ENCODE measurements at regions not wholly inside any gene's neighbourhood (a gene's known extent, or its start where the extent isn't known, plus 50 kb on each side); places are given as distances from the start of the nearest gene placed in this dataset.

GRCh38 chr1:194653385-194653784, 1467.0 kb upstream of the B3GALT2 start:
- no peak overlapping the region for H3K27ac ChIP-seq (ENCODE audit: low read depth, low read length)

More at GRCh38 chr1:194653385-194653784, 1467.0 kb upstream of the B3GALT2 start:
- intact Hi-C loops (cut with micrococcal nuclease), result no loop called here
- ChIA-PET POLR2A (no interaction called here), CTCF (no interaction called here), RAD21 (ENCODE audit: low non-redundant PET in 1 of 2, low total read pairs in 2 of 2, uncharacterized antibody in 2 of 2, unreplicated experiment in 2 of 2) (no interaction called here)
- Histone ChIP-seq H3K4me1 (ENCODE audit: control insufficient read depth in 1 of 2, insufficient read depth in 2 of 2, low read length in 2 of 2) (peaks cover 0 to 7% of the 10 kb centered on the region in 2 experiments; a peak in 3 of 4 replicates), H3K9ac (ENCODE audit: low read length) (no peak overlapping the region), H3K9me3 (ENCODE audit: control insufficient read depth in 1 of 2, insufficient read depth in 1 of 2, low read depth in 1 of 2, low read length in 2 of 2) (no peaks in the 10 kb centered on the region), H2AFZ (ENCODE audit: low read depth, low read length, poor library complexity, severe bottlenecking) (no peak overlapping the region), H3K4me2 (ENCODE audit: low read length) (no peak overlapping the region), H3K27me3 (ENCODE audit: insufficient read depth, low read length) (no peaks in the 10 kb centered on the region), H4K20me1 (ENCODE audit: insufficient read depth) (no peaks in the 10 kb centered on the region), H3K36me3 (ENCODE audit: control insufficient read depth in 1 of 2, insufficient read depth in 2 of 2, low read length in 2 of 2) (no peaks in the 10 kb centered on the region), H3K79me2 (ENCODE audit: insufficient read depth, low read length) (no peaks in the 10 kb centered on the region), H3K9me2 (ENCODE audit: insufficient read depth) (no peaks in the 10 kb centered on the region), H3K4me3 (replicated peaks in 1 of 2; ENCODE audit: low read depth in 1 of 2, low read length in 2 of 2) (no peak overlapping the region)
- DNase-seq (ENCODE audit: low read depth, low spot score) (no peak), ATAC-seq (no peak)
- no peak for TF ChIP-seq RAD21 (IDR thresholded peaks at IDR 0.05; ENCODE audit: low read depth)
- no peak for TF ChIP-seq TCF7L2 (IDR thresholded peaks at IDR 0.05; ENCODE audit: borderline replicate concordance, extremely low read depth, insufficient read depth, insufficient read length)
- TF ChIP-seq YY1 (IDR thresholded peaks at IDR 0.05; ENCODE audit: extremely low read depth, insufficient replicate concordance, low read depth, low read length), result no peak
- TF ChIP-seq MAX (IDR thresholded peaks at IDR 0.05), result no peak
- TF ChIP-seq POLR2AphosphoS5 (IDR thresholded peaks at IDR 0.05; ENCODE audit: low read depth, low read length), result no peak
- TF ChIP-seq CTCF (IDR thresholded peaks at IDR 0.05 in 2 of 3, conservative IDR thresholded peaks at IDR 0.05 in 1 of 3; ENCODE audit: borderline replicate concordance in 1 of 3, insufficient read depth in 1 of 3, low read depth in 2 of 3, low read length in 2 of 3), result no peak
- TF ChIP-seq ZFX (IDR thresholded peaks at IDR 0.05), result no peak
- TF ChIP-seq SIN3A (IDR thresholded peaks at IDR 0.05; ENCODE audit: low read depth), result no peak
- BruUV-seq (replicated peaks), result no TSS peak

All from HCT116 (cell line).